ENCODE measurements at regions not wholly inside any gene's neighbourhood (a gene's known extent, or its start where the extent isn't known, plus 50 kb on each side); places are given as distances from the start of the nearest gene placed in this dataset.

GRCh38 chr4:54842226-54842625 is 184.5 kb downstream of the KIT start:
- TF ChIP-seq CTCF (IDR thresholded peaks at IDR 0.05; ENCODE audit: low read length) (no peak), EZH2 (IDR thresholded peaks at IDR 0.05; ENCODE audit: borderline replicate concordance, low read length) (no peak)
- Histone ChIP-seq H3K4me2 (ENCODE audit: low read length) (no peak overlapping the region), H3K27ac (ENCODE audit: low read depth, low read length, poor library complexity, severe bottlenecking) (no peak overlapping the region), H3K36me3 (ENCODE audit: insufficient read depth, low read length) (no peaks in the 10 kb centered on the region), H3F3A (ENCODE audit: insufficient read depth, low read length) (no peaks in the 10 kb centered on the region), H3K79me2 (ENCODE audit: insufficient read depth, low read length) (no peaks in the 10 kb centered on the region), H3K4me3 (ENCODE audit: low read depth, low read length, poor library complexity, severe bottlenecking) (no peak overlapping the region), H3K27me3 (ENCODE audit: insufficient read depth, low read length) (no peaks in the 10 kb centered on the region), H2AFZ (ENCODE audit: low read length) (no peak overlapping the region), H4K20me1 (ENCODE audit: insufficient read depth, low read length) (no peaks in the 10 kb centered on the region), H3K9ac (ENCODE audit: low read length) (no peak overlapping the region), H3K9me2 (ENCODE audit: low read depth, low read length) (no peaks in the 10 kb centered on the region), H3K9me3 (ENCODE audit: low read length) (no peaks in the 10 kb centered on the region), H3K4me1 (ENCODE audit: insufficient read depth, low read length, severe bottlenecking) (no peaks in the 10 kb centered on the region)

GRCh38 chr4:54840992-54841768 is 183.4 kb downstream of the KIT start:
- H3F3A ChIP-seq (ENCODE audit: insufficient read depth, low read length), result no peaks in the 10 kb centered on the region
- H3K36me3 ChIP-seq (ENCODE audit: insufficient read depth, low read length), result no peaks in the 10 kb centered on the region
- no peaks in the 10 kb centered on the region for H3K9me3 ChIP-seq (ENCODE audit: low read length)
- H2AFZ ChIP-seq (ENCODE audit: low read length), result no peak overlapping the region
- no peaks in the 10 kb centered on the region for H3K9me2 ChIP-seq (ENCODE audit: low read depth, low read length)
- H3K27me3 ChIP-seq (ENCODE audit: insufficient read depth, low read length), result no peaks in the 10 kb centered on the region
- H3K4me1 ChIP-seq (ENCODE audit: insufficient read depth, low read length, severe bottlenecking), result no peaks in the 10 kb centered on the region
- H3K27ac ChIP-seq (ENCODE audit: low read depth, low read length, poor library complexity, severe bottlenecking), result no peak overlapping the region
- no peak overlapping the region for H3K4me2 ChIP-seq (ENCODE audit: low read length)
- H4K20me1 ChIP-seq (ENCODE audit: insufficient read depth, low read length), result no peaks in the 10 kb centered on the region
- TF ChIP-seq EZH2 (IDR thresholded peaks at IDR 0.05; ENCODE audit: borderline replicate concordance, low read length), result no peak
- TF ChIP-seq CTCF (IDR thresholded peaks at IDR 0.05; ENCODE audit: low read length), result no peak
- no peak overlapping the region for H3K9ac ChIP-seq (ENCODE audit: low read length)
- no peak overlapping the region for H3K4me3 ChIP-seq (ENCODE audit: low read depth, low read length, poor library complexity, severe bottlenecking)
- H3K79me2 ChIP-seq (ENCODE audit: insufficient read depth, low read length), result no peaks in the 10 kb centered on the region

- no peak overlapping the region for H2AFZ ChIP-seq (ENCODE audit: low read length)
These were observed 182.7 kb downstream of the KIT start for GRCh38 chr4:54840430-54840829.

More at GRCh38 chr4:54840430-54840829, 182.7 kb downstream of the KIT start:
- no peaks in the 10 kb centered on the region for H3K9me2 ChIP-seq (ENCODE audit: low read depth, low read length)
- H3K4me3 ChIP-seq (ENCODE audit: low read depth, low read length, poor library complexity, severe bottlenecking), result no peak overlapping the region
- no peak overlapping the region for H3K4me2 ChIP-seq (ENCODE audit: low read length)
- no peaks in the 10 kb centered on the region for H3F3A ChIP-seq (ENCODE audit: insufficient read depth, low read length)
- H3K36me3 ChIP-seq (ENCODE audit: insufficient read depth, low read length), result no peaks in the 10 kb centered on the region
- TF ChIP-seq EZH2 (IDR thresholded peaks at IDR 0.05; ENCODE audit: borderline replicate concordance, low read length), result no peak
- TF ChIP-seq CTCF (IDR thresholded peaks at IDR 0.05; ENCODE audit: low read length), result no peak
- H3K27ac ChIP-seq (ENCODE audit: low read depth, low read length, poor library complexity, severe bottlenecking), result no peak overlapping the region
- no peaks in the 10 kb centered on the region for H3K27me3 ChIP-seq (ENCODE audit: insufficient read depth, low read length)
- H3K4me1 ChIP-seq (ENCODE audit: insufficient read depth, low read length, severe bottlenecking), result no peaks in the 10 kb centered on the region
- no peaks in the 10 kb centered on the region for H3K9me3 ChIP-seq (ENCODE audit: low read length)
- H3K79me2 ChIP-seq (ENCODE audit: insufficient read depth, low read length), result no peaks in the 10 kb centered on the region
- H4K20me1 ChIP-seq (ENCODE audit: insufficient read depth, low read length), result no peaks in the 10 kb centered on the region
- no peak overlapping the region for H3K9ac ChIP-seq (ENCODE audit: low read length)
